HCT116 (cell line): ENCODE measurements at regions not wholly inside any gene's neighbourhood (a gene's known extent, or its start where the extent isn't known, plus 50 kb on each side); places are given as distances from the start of the nearest gene placed in this dataset.

Source experiments
- ATAC-seq: fragments of 200-7000 bp; cut with Tn5 transposase; 2 replicates; pipeline ENCODE4 v1.9.1; 2020; ENCODE audit warnings: mild to moderate bottlenecking, moderate library complexity
- BruUV-seq: library from RNA; stranded (reverse); fragments of 400-500 nt; replicated peaks from 2 replicates; lab custom pipeline; 2021; lab: Mats Ljungman, UMichigan
- CTCF ChIA-PET: fragments of 300-600 bp; sonication (Branson Sonifier 250); formaldehyde crosslinking; loops from one replicate; lab custom pipeline; 2021; ENCODE audit warnings: antibody characterized with exemption; lab: Charles Lee
- POLR2A ChIA-PET: fragments of 300-600, 350-600 bp; sonication (Branson Sonifier 250); formaldehyde crosslinking; loops from one replicate; lab custom pipeline; 2021; ENCODE audit warnings: antibody characterized with exemption; lab: Charles Lee
- RAD21 ChIA-PET, 2 experiments: fragments of 300-600 bp; sonication (Branson Sonifier 250); formaldehyde crosslinking; loops; one replicate each; lab custom pipeline; 2023; ENCODE audit warnings: low total read pairs in 2 of 2; ENCODE audit not compliant: uncharacterized antibody in 2 of 2, unreplicated experiment in 2 of 2, low non-redundant PET in 1 of 2; lab: Charles Lee
- DNase-seq: peaks from one replicate; pipeline ENCODE4 v3.0.0-alpha.2; 2010; ENCODE audit warnings: low read depth, low spot score
- H2AFZ ChIP-seq: fragments of 200-600 bp; shearing (Covaris generic), sonication (generic); 2 replicates; pipeline ENCODE4 v1.6.1; 2017; ENCODE audit warnings: low read depth, mixed run types, mixed read lengths, antibody characterized with exemption, low read length; ENCODE audit not compliant: poor library complexity, severe bottlenecking
- H3K27ac ChIP-seq: 2 replicates; pipeline ENCODE4 v1.5.1; 2012; ENCODE audit warnings: low read depth, low read length
- H3K27me3 ChIP-seq: fragments of 200-600 bp; sonication (generic); 2 replicates; pipeline ENCODE4 v1.6.1; 2016; ENCODE audit warnings: mixed run types, low read length, mixed read lengths; ENCODE audit not compliant: insufficient read depth
- H3K36me3 ChIP-seq, 2 experiments: fragments of 200-500 bp in 1 of 2; fragments of 200-600 bp in 1 of 2; sonication (Bioruptor generic) in 1 of 2; sonication (generic) in 1 of 2; 2 replicates each; pipeline versions ENCODE4 v1.5.1 to v1.6.1; 2014 to 2016; ENCODE audit warnings: low read length in 2 of 2, inconsistent platforms in 1 of 2, mixed read lengths in 1 of 2, mixed run types in 1 of 2; ENCODE audit not compliant: insufficient read depth in 2 of 2, control insufficient read depth in 1 of 2
- H3K4me1 ChIP-seq, 2 experiments: fragments of 200-600 bp in 1 of 2; sonication (generic) in 1 of 2; 2 replicates each; pipeline versions ENCODE4 v1.5.1 to v1.6.1; 2012 to 2017; ENCODE audit warnings: low read length in 2 of 2, inconsistent platforms in 1 of 2, mild to moderate bottlenecking in 1 of 2, mixed read lengths in 1 of 2, mixed run types in 1 of 2, moderate library complexity in 1 of 2; ENCODE audit not compliant: insufficient read depth in 2 of 2, control insufficient read depth in 1 of 2
- H3K4me2 ChIP-seq: fragments of 200-600 bp; sonication (generic); 2 replicates; pipeline ENCODE4 v1.6.1; 2017; ENCODE audit warnings: mixed run types, low read length, mixed read lengths
- H3K4me3 ChIP-seq, 2 experiments: fragments of 200-600 bp in 1 of 2; sonication (generic) in 1 of 2; replicated peaks in 1 of 2; 2 replicates each; pipeline ENCODE4 v1.5.1; 2011 to 2016; ENCODE audit warnings: low read length in 2 of 2, control low read depth in 1 of 2, low read depth in 1 of 2, mild to moderate bottlenecking in 1 of 2, mixed read lengths in 1 of 2, mixed run types in 1 of 2
- H3K79me2 ChIP-seq: fragments of 200-600 bp; sonication (generic); 2 replicates; pipeline ENCODE4 v1.6.1; 2017; ENCODE audit warnings: mild to moderate bottlenecking, mixed run types, low read length, moderate library complexity, mixed read lengths; ENCODE audit not compliant: insufficient read depth
- H3K9ac ChIP-seq: fragments of 200-600 bp; sonication (generic); 2 replicates; pipeline ENCODE4 v1.6.1; 2016; ENCODE audit warnings: low read length, mixed read lengths
- H3K9me2 ChIP-seq: fragments of 200-600 bp; sonication (generic), shearing (Covaris generic); 2 replicates; pipeline ENCODE4 v1.6.1; 2017; ENCODE audit warnings: mixed run types, mild to moderate bottlenecking, moderate library complexity; ENCODE audit not compliant: insufficient read depth
- H3K9me3 ChIP-seq, 2 experiments: fragments of 200-500 bp in 1 of 2; fragments of 200-600 bp in 1 of 2; sonication (Bioruptor generic) in 1 of 2; sonication (generic) in 1 of 2; 2 replicates each; pipeline ENCODE4 v1.6.1; 2014 to 2017; ENCODE audit warnings: low read length in 2 of 2, mixed read lengths in 2 of 2, inconsistent platforms in 1 of 2, low read depth in 1 of 2, mild to moderate bottlenecking in 1 of 2, mixed run types in 1 of 2, moderate library complexity in 1 of 2; ENCODE audit not compliant: control insufficient read depth in 1 of 2, insufficient read depth in 1 of 2
- H4K20me1 ChIP-seq: fragments of 200-600 bp; sonication (generic), shearing (Covaris generic); 2 replicates; pipeline ENCODE4 v1.6.1; 2017; ENCODE audit warnings: mixed run types, mild to moderate bottlenecking, moderate library complexity; ENCODE audit not compliant: insufficient read depth
- CEBPB ChIP-seq: IDR thresholded peaks from 2 replicates; pipeline ENCODE4 v1.6.1; 2012; ENCODE audit warnings: low read depth
- CTCF ChIP-seq, 3 experiments: fragments of 200-600 bp in 1 of 3; sonication (generic) in 1 of 3; IDR thresholded peaks in 2 of 3; conservative IDR thresholded peaks in 1 of 3; 2 replicates each; pipeline ENCODE4 v1.5.1; 2012 to 2017; ENCODE audit warnings: low read depth in 2 of 3, low read length in 2 of 3, antibody characterized with exemption in 1 of 3, borderline replicate concordance in 1 of 3, control low read depth in 1 of 3, mild to moderate bottlenecking in 1 of 3, mixed read lengths in 1 of 3, mixed run types in 1 of 3, moderate library complexity in 1 of 3; ENCODE audit not compliant: insufficient read depth in 1 of 3
- EZH2phosphoT487 ChIP-seq: fragments of 200-600 bp; IDR thresholded peaks from 2 replicates; pipeline ENCODE4 v1.6.1; 2018; ENCODE audit warnings: antibody characterized with exemption, borderline replicate concordance
- FOSL1 ChIP-seq: IDR thresholded peaks from 2 replicates; pipeline ENCODE4 v1.6.1; 2012; ENCODE audit warnings: low read depth
- MAX ChIP-seq: IDR thresholded peaks from 2 replicates; pipeline ENCODE4 v1.6.1; 2012
- POLR2AphosphoS5 ChIP-seq: IDR thresholded peaks from 2 replicates; pipeline ENCODE4 v1.6.1; 2011; ENCODE audit warnings: mild to moderate bottlenecking, low read depth, low read length, moderate library complexity
- SIN3A ChIP-seq: IDR thresholded peaks from 2 replicates; pipeline ENCODE4 v1.6.1; 2012; ENCODE audit warnings: low read depth
- SRF ChIP-seq: IDR thresholded peaks from 2 replicates; pipeline ENCODE4 v1.6.1; 2012; ENCODE audit warnings: low read depth
- TCF7L2 ChIP-seq: IDR thresholded peaks from 2 replicates; pipeline ENCODE4 v1.7.0; 2011; ENCODE audit warnings: borderline replicate concordance, inconsistent platforms; ENCODE audit not compliant: insufficient read depth, insufficient read length; ENCODE audit errors: extremely low read depth
- ZBTB33 ChIP-seq: IDR thresholded peaks from 2 replicates; pipeline ENCODE4 v1.6.1; 2011; ENCODE audit warnings: mild to moderate bottlenecking, low read length, moderate library complexity; ENCODE audit not compliant: insufficient replicate concordance; ENCODE audit errors: extremely low read depth
- ZNF274 ChIP-seq: fragments of 200-500 bp; sonication (Bioruptor generic); IDR thresholded peaks from 2 replicates; pipeline ENCODE4 v1.6.1; 2014; ENCODE audit warnings: mild to moderate bottlenecking, low read depth, low read length, inconsistent platforms
- intact Hi-C: fragments of 100-400 bp; cut with micrococcal nuclease; formaldehyde crosslinking; loops from 2 replicates; pipeline ENCODE4 v1.10.0; 2022

- H4K20me1 ChIP-seq, result no peaks in the 10 kb centered on the region
These were observed 67.5 kb upstream of the THY1 start for GRCh38 chr11:119490253-119491006.

More at GRCh38 chr11:119490253-119491006, 67.5 kb upstream of the THY1 start:
- intact Hi-C loops, result no loop called here
- ChIA-PET RAD21 (no interaction called here), CTCF (no interaction called here), POLR2A (no interaction called here)
- Histone ChIP-seq H3K27me3 (no peaks in the 10 kb centered on the region), H3K4me3 (no peak overlapping the region), H3K36me3 (no peaks in the 10 kb centered on the region), H3K79me2 (no peaks in the 10 kb centered on the region), H2AFZ (no peak overlapping the region), H3K4me1 (peaks cover 0 to under 1% of the 10 kb centered on the region in 2 experiments; a peak in 2 of 4 replicates), H3K9me2 (no peaks in the 10 kb centered on the region), H3K9me3 (no peaks in the 10 kb centered on the region), H3K4me2 (no peak overlapping the region), H3K27ac (no peak overlapping the region), H3K9ac (no peak overlapping the region)
- ATAC-seq (no peak), DNase-seq (no peak)
- BruUV-seq, result no TSS peak
- no peak for TF ChIP-seq CTCF (IDR thresholded peaks at IDR 0.05 in 2 of 3, conservative IDR thresholded peaks at IDR 0.05 in 1 of 3; ENCODE audit: borderline replicate concordance in 1 of 3, insufficient read depth in 1 of 3, low read depth in 2 of 3, low read length in 2 of 3)
- TF ChIP-seq ZNF274, result no peak
- no peak for TF ChIP-seq SRF
- no peak for TF ChIP-seq CEBPB
- TF ChIP-seq ZBTB33, result no peak
- no peak for TF ChIP-seq SIN3A
- no peak for TF ChIP-seq EZH2phosphoT487
- TF ChIP-seq FOSL1, result no peak
- no peak for TF ChIP-seq TCF7L2
- no peak for TF ChIP-seq POLR2AphosphoS5
- TF ChIP-seq MAX, result no peak
